HG03432 (cell line): ENCODE measurements at regions not wholly inside any gene's neighbourhood (a gene's known extent, or its start where the extent isn't known, plus 50 kb on each side); places are given as distances from the start of the nearest gene placed in this dataset.

Experiments
- ATAC-seq: cut with Tn5 transposase; IDR thresholded peaks from one replicate; pipeline ENCODE4 v1.9.1; 2021; ENCODE audit warnings: mild to moderate bottlenecking, moderate library complexity; ENCODE audit not compliant: unreplicated experiment

GRCh38 chr6:44674226-44675155 is 287.0 kb downstream of the CDC5L start:
- no peak for ATAC-seq

GRCh38 chr6:44675449-44675848 is 287.9 kb downstream of the CDC5L start:
- no peak for ATAC-seq

GRCh38 chr6:44676246-44676790 is 288.8 kb downstream of the CDC5L start:
- ATAC-seq = no peak

- no peak for ATAC-seq
These were observed 289.4 kb downstream of the CDC5L start for GRCh38 chr6:44676826-44677433.

- no peak for ATAC-seq
These were observed 290.9 kb downstream of the CDC5L start for GRCh38 chr6:44678252-44678935.

GRCh38 chr6:44679438-44680201 is 292.1 kb downstream of the CDC5L start:
- no peak for ATAC-seq

- no peak for ATAC-seq
These were observed 292.8 kb downstream of the CDC5L start for GRCh38 chr6:44680202-44680720.

GRCh38 chr6:44681761-44682160 is 294.3 kb downstream of the CDC5L start:
- ATAC-seq = no peak

GRCh38 chr6:44682280-44682679 is 294.8 kb downstream of the CDC5L start:
- ATAC-seq = no peak

- no peak for ATAC-seq
These were observed 295.7 kb downstream of the CDC5L start for GRCh38 chr6:44682987-44683779.

- ATAC-seq = no peak
These were observed 297.7 kb downstream of the CDC5L start for GRCh38 chr6:44685213-44685612.

- no peak for ATAC-seq
These were observed 308.6 kb downstream of the CDC5L start for GRCh38 chr6:44696099-44696498.

- no peak for ATAC-seq
These were observed 309.2 kb downstream of the CDC5L start for GRCh38 chr6:44696686-44697085.

GRCh38 chr6:44697327-44697726 is 309.8 kb downstream of the CDC5L start:
- ATAC-seq = no peak

GRCh38 chr6:44698602-44699001 is 311.1 kb downstream of the CDC5L start:
- ATAC-seq = no peak

GRCh38 chr6:44699082-44699481 is 311.6 kb downstream of the CDC5L start:
- ATAC-seq = no peak

GRCh38 chr6:44699851-44700250 is 312.3 kb downstream of the CDC5L start:
- no peak for ATAC-seq

- ATAC-seq = no peak
These were observed 312.9 kb downstream of the CDC5L start for GRCh38 chr6:44700422-44700821.

GRCh38 chr6:44701038-44701636 is 313.6 kb downstream of the CDC5L start:
- ATAC-seq = no peak
